ENCODE measurements at regions not wholly inside any gene's neighbourhood (a gene's known extent, or its start where the extent isn't known, plus 50 kb on each side); places are given as distances from the start of the nearest gene placed in this dataset.

DNA sequence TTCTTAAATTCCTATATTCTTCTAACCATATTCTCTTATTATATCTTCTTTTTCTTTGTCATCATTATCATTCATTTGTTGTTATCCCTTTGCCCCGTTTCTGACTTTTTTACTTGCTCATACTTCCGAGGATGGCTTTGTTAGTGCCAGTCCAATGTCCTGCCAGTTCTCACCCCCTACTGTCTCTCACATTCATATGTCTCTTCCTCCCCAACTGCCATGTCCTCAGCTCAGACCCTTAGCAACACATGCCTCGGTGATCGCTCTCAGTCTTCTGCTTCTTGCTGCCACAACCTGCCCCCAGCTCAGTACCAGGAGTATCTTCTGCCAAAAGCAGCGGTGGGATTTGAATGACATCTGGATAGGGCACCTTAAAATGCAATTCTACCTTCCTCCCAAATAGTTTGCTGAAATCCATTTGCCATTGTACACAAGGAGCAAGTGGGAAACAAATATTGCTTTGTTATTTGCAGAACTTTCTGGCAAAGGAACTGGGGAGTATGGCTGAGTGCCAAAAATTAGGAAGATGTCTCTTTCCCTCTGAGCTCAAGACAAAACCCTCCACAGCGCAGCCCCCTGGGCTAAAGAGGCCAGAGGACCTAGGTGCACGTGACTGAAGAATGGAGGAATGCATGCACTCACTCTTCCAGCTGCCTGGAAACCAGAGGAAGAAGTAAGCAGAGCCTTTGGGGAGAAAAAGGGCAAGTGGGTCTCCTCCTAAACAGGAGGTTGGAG is 57.7 kb upstream of the CTNNB1 start:
- TF ChIP-seq EZH2phosphoT487 (IDR thresholded peaks at IDR 0.05) = no peak
- TF ChIP-seq, protein P1, sequence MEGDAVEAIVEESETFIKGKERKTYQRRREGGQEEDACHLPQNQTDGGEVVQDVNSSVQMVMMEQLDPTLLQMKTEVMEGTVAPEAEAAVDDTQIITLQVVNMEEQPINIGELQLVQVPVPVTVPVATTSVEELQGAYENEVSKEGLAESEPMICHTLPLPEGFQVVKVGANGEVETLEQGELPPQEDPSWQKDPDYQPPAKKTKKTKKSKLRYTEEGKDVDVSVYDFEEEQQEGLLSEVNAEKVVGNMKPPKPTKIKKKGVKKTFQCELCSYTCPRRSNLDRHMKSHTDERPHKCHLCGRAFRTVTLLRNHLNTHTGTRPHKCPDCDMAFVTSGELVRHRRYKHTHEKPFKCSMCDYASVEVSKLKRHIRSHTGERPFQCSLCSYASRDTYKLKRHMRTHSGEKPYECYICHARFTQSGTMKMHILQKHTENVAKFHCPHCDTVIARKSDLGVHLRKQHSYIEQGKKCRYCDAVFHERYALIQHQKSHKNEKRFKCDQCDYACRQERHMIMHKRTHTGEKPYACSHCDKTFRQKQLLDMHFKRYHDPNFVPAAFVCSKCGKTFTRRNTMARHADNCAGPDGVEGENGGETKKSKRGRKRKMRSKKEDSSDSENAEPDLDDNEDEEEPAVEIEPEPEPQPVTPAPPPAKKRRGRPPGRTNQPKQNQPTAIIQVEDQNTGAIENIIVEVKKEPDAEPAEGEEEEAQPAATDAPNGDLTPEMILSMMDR (IDR thresholded peaks at IDR 0.05) = no peak

Data from neural progenitor cell (in vitro differentiated cells).